DMS114 treated with DMSO at 0.1 percent for 48 hours (cell line): ENCODE measurements at regions not wholly inside any gene's neighbourhood (a gene's known extent, or its start where the extent isn't known, plus 50 kb on each side); places are given as distances from the start of the nearest gene placed in this dataset.

Experiments used
- DNase-seq: peaks from one replicate; lab custom pipeline; 2025; ENCODE audit not compliant: unreplicated experiment; lab: John Stamatoyannopoulos, UW

GRCh38 chr2:14120376-14120775, 512.1 kb upstream of the LRATD1 start:
- DNase-seq: no peak

- DNase-seq: no peak
Observed at GRCh38 chr2:14123436-14124103, 508.9 kb upstream of the LRATD1 start.

GRCh38 chr2:14125624-14126293, 506.8 kb upstream of the LRATD1 start:
- DNase-seq: no peak

- no peak for DNase-seq
Observed at GRCh38 chr2:14126846-14127245, 505.7 kb upstream of the LRATD1 start.

- no peak for DNase-seq
Observed at GRCh38 chr2:14127765-14128164, 504.8 kb upstream of the LRATD1 start.

GRCh38 chr2:14132386-14132785, 500.1 kb upstream of the LRATD1 start:
- DNase-seq: no peak

GRCh38 chr2:14134771-14135170, 497.7 kb upstream of the LRATD1 start:
- no peak for DNase-seq

GRCh38 chr2:14136030-14136429, 496.5 kb upstream of the LRATD1 start:
- DNase-seq: no peak

- no peak for DNase-seq
Observed at GRCh38 chr2:14137643-14138042, 494.9 kb upstream of the LRATD1 start.

- DNase-seq: no peak
Observed at GRCh38 chr2:14140009-14140550, 492.4 kb upstream of the LRATD1 start.

- DNase-seq: no peak
Observed at GRCh38 chr2:14143435-14143834, 489.1 kb upstream of the LRATD1 start.

- no peak for DNase-seq
Observed at GRCh38 chr2:14148216-14148615, 484.3 kb upstream of the LRATD1 start.

GRCh38 chr2:14157816-14158215, 474.7 kb upstream of the LRATD1 start:
- no peak for DNase-seq

- DNase-seq: no peak
Observed at GRCh38 chr2:14180333-14180732, 452.2 kb upstream of the LRATD1 start.

GRCh38 chr2:14182227-14182946, 450.1 kb upstream of the LRATD1 start:
- no peak for DNase-seq

- DNase-seq: no peak
Observed at GRCh38 chr2:14185906-14186305, 446.6 kb upstream of the LRATD1 start.

- DNase-seq: no peak
Observed at GRCh38 chr2:14188446-14188845, 444.1 kb upstream of the LRATD1 start.

- no peak for DNase-seq
Observed at GRCh38 chr2:14189929-14190328, 442.6 kb upstream of the LRATD1 start.

GRCh38 chr2:14194233-14194632, 438.3 kb upstream of the LRATD1 start:
- no peak for DNase-seq

GRCh38 chr2:14197293-14197692, 435.2 kb upstream of the LRATD1 start:
- DNase-seq: no peak

- no peak for DNase-seq
Observed at GRCh38 chr2:14199040-14199439, 433.5 kb upstream of the LRATD1 start.

GRCh38 chr2:14219306-14219705, 413.2 kb upstream of the LRATD1 start:
- no peak for DNase-seq
